ENCODE measurements at regions not wholly inside any gene's neighbourhood (a gene's known extent, or its start where the extent isn't known, plus 50 kb on each side); places are given as distances from the start of the nearest gene placed in this dataset.

DNA sequence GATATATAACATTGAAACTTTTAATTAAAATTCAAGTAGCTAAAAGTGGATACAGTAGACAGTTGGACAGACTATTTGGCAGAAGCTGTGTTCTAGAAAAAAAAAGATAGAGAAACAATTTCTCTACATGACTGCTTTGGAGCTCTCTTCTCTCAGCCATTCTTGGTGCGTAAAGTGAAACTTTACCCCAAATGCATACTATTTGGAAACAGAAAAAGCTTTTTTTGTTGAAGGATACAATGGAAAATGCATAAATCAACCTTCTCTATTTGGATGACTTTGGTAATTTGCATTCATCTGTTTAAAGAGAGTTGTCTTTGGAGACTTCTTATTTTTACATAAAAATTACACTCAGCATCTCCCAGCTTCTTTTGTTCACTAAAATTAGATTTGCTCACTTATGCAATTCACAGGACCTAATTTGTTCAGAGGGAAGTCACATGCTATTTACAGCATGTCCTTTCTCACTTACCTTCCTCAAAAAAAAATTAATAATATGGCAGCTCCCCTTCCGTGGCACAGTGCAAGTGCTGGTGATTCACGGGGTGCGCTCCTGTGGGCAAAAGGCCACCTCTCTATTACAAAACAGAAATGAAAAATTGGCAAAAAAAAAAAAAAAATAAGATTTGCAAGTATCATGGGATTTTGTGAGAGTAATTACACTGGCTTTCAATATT is 498.9 kb downstream of the RERGL start:
- TF ChIP-seq POLR2A (IDR thresholded peaks at IDR 0.05): no peak
- TF ChIP-seq, protein P1, sequence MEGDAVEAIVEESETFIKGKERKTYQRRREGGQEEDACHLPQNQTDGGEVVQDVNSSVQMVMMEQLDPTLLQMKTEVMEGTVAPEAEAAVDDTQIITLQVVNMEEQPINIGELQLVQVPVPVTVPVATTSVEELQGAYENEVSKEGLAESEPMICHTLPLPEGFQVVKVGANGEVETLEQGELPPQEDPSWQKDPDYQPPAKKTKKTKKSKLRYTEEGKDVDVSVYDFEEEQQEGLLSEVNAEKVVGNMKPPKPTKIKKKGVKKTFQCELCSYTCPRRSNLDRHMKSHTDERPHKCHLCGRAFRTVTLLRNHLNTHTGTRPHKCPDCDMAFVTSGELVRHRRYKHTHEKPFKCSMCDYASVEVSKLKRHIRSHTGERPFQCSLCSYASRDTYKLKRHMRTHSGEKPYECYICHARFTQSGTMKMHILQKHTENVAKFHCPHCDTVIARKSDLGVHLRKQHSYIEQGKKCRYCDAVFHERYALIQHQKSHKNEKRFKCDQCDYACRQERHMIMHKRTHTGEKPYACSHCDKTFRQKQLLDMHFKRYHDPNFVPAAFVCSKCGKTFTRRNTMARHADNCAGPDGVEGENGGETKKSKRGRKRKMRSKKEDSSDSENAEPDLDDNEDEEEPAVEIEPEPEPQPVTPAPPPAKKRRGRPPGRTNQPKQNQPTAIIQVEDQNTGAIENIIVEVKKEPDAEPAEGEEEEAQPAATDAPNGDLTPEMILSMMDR (IDR thresholded peaks at IDR 0.05): no peak

Data from right lobe of liver (tissue), 4 donors.